Left lung (tissue), 4 donors: ENCODE measurements at regions not wholly inside any gene's neighbourhood (a gene's known extent, or its start where the extent isn't known, plus 50 kb on each side); places are given as distances from the start of the nearest gene placed in this dataset.

ENCODE experiments used
- ATAC-seq: fragments of 200-7000 bp; cut with Tn5 transposase; one replicate; pipeline ENCODE4 v1.9.1; 2020; ENCODE audit warnings: moderate library complexity
- DNase-seq, 4 donors: peaks; one replicate each; pipeline ENCODE4 v3.0.0-alpha.2; 2013 to 2020
- H3K27ac ChIP-seq, 2 donors: fragments of 200-600 bp; sonication (generic) in 1 of 2; one replicate each; pipeline versions ENCODE4 v1.5.0 to v1.8.0; 2020 to 2021
- H3K27me3 ChIP-seq, 2 donors: fragments of 200-600 bp; sonication (generic) in 1 of 2; one replicate each; pipeline versions ENCODE4 v1.5.0 to v1.8.0; 2020 to 2021
- H3K36me3 ChIP-seq, 2 donors: fragments of 200-600 bp; sonication (generic) in 1 of 2; one replicate each; pipeline versions ENCODE4 v1.5.0 to v1.8.0; 2020 to 2021
- H3K4me1 ChIP-seq, 2 donors: fragments of 200-600 bp; one replicate each; pipeline ENCODE4 v1.8.0; 2021
- H3K4me3 ChIP-seq, 2 donors: fragments of 200-600 bp; sonication (generic) in 1 of 2; one replicate each; pipeline versions ENCODE4 v1.5.0 to v1.8.0; 2020 to 2021; ENCODE audit warnings: mild to moderate bottlenecking in 1 of 2
- H3K9me3 ChIP-seq, 2 donors: fragments of 200-600 bp; sonication (generic) in 1 of 2; one replicate each; pipeline versions ENCODE4 v1.5.0 to v1.8.0; 2020 to 2021
- intact Hi-C, 2 donors: fragments of 100-400 bp; cut with DNase I; formaldehyde crosslinking; loops; one replicate each; pipeline versions ENCODE4 v1.11.2 to v1.14.2; 2022
- TF ChIP-seq, protein P1 (sequence below), 2 donors: fragments of 200-600 bp; sonication (generic) in 1 of 2; IDR thresholded peaks; one replicate each; pipeline versions ENCODE4 v1.5.0 to v1.8.0; 2021; ENCODE audit warnings: antibody characterized with exemption in 2 of 2
- donor health status: DM: no; HTN: yes; CAD: no.
- donor health status: DM: no; HTN: no; CAD: no.

DNA sequence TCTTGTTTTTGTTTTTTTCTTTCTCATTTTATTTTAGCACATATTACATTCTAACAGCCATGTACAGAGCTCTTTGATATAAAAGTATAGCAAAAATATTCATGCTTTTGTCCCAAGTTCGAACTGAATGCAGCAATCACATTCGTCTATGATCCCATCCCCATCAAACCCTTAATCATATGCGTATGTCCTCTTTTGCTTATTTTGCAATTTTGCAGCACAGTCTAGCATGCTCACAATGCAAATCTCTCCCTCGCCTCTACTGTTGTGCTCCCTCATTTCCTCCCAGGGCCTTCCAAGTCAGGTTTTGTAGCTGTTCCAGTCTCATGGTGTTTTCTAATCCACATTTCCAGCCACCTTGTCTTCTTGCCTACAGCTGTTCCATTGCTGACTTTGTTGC is 144.6 kb upstream of the VEPH1 start:
- no peak for DNase-seq
- Histone ChIP-seq H3K27ac (no peak overlapping the region), H3K36me3 (no peaks in the 10 kb centered on the region), H3K27me3 (no peaks in the 10 kb centered on the region), H3K4me3 (no peak overlapping the region), H3K4me1 (no peaks in the 10 kb centered on the region), H3K9me3 (no peaks in the 10 kb centered on the region)
- TF ChIP-seq, protein P1, sequence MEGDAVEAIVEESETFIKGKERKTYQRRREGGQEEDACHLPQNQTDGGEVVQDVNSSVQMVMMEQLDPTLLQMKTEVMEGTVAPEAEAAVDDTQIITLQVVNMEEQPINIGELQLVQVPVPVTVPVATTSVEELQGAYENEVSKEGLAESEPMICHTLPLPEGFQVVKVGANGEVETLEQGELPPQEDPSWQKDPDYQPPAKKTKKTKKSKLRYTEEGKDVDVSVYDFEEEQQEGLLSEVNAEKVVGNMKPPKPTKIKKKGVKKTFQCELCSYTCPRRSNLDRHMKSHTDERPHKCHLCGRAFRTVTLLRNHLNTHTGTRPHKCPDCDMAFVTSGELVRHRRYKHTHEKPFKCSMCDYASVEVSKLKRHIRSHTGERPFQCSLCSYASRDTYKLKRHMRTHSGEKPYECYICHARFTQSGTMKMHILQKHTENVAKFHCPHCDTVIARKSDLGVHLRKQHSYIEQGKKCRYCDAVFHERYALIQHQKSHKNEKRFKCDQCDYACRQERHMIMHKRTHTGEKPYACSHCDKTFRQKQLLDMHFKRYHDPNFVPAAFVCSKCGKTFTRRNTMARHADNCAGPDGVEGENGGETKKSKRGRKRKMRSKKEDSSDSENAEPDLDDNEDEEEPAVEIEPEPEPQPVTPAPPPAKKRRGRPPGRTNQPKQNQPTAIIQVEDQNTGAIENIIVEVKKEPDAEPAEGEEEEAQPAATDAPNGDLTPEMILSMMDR (IDR thresholded peaks at IDR 0.05) = no peak
- ATAC-seq = no peak
- intact Hi-C loops = no loop called here

DNA sequence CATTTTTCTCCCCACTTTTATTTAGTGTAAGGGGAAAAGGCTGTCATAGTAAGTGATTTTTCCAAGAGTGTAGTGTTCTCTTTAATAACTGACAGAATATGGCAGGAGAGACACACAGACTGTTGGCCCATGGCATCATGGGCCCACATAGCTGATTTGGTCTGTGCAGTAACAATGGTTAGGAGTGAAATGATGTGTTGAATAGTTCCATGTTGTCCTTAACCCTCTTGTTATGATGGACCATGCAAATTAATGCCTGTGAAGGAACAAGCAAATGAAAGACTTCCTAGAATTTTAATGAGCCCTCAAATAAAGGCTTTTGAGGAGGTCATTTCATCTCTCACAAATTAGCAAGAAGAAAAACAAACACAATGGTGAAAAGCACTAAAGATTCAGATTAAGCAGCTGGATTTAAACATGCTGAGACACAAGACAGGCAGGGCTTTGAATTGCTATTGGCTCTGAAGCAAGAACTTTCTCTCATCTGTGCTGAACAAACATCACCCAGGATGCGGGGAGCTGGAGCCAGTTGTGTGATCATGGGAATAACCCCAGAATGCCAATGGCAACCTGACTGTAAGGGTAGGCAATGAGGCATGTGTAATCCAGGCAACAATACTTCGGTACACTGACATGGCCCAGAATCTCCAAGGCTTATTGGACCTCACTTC is 136.7 kb upstream of the VEPH1 start:
- no peaks in the 10 kb centered on the region for H3K27me3 ChIP-seq
- peaks cover 0 to 14% of the 10 kb centered on the region in 2 donors for H3K9me3 ChIP-seq
- no peak for ATAC-seq
- TF ChIP-seq, protein P1 (IDR thresholded peaks at IDR 0.05) = no peak
- intact Hi-C loops = no loop called here
- no peaks in the 10 kb centered on the region for H3K36me3 ChIP-seq
- H3K4me3 ChIP-seq = no peak overlapping the region
- no peak overlapping the region for H3K27ac ChIP-seq
- no peaks in the 10 kb centered on the region for H3K4me1 ChIP-seq
- no peak for DNase-seq

DNA sequence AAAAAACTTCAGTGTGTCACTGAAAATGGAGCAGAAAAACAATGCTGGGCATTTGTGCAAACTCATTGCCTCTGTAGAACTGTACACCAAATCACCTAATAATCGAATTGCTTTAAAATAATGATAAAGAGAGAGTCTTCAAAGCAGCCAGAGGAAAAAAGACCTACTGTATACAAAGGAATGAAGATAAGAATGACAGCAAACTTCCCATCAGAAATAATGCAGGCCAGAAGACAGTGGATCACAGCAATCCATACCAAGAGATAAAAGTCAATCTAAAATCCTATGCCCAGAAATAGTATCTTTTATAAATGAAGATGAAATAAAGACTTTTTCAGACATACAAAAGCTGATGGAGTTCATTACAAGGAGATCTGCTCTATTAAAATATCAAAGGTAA is 134.7 kb upstream of the VEPH1 start:
- Histone ChIP-seq H3K9me3 (peaks cover 0 to 14% of the 10 kb centered on the region in 2 donors), H3K4me3 (no peak overlapping the region), H3K4me1 (no peaks in the 10 kb centered on the region), H3K27me3 (no peaks in the 10 kb centered on the region), H3K36me3 (no peaks in the 10 kb centered on the region), H3K27ac (no peak overlapping the region)
- DNase-seq = no peak
- intact Hi-C loops = no loop called here
- ATAC-seq = no peak
- TF ChIP-seq, protein P1 (IDR thresholded peaks at IDR 0.05) = no peak

DNA sequence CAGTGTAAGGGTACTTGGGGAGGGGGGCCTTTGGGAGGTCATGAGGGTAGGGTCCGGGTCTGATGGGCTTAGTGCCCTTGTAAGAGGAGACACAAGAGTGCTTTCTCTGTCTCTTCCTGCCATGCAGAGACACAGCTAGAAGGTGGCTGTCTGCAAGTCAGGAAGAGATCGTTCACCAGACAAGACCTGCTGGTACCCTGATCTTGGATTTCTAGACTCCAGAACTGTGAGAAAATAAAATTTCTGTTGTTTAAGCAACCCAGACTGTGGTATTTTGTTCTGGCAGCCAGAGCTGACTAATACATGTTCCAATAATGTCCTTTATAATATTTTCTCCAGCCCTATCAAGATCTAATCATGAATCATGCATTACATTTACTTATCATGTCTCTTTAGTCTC is 130.0 kb upstream of the VEPH1 start:
- Histone ChIP-seq H3K9me3 (peaks cover 0 to 8% of the 10 kb centered on the region in 2 donors), H3K27ac (no peak overlapping the region), H3K4me1 (no peaks in the 10 kb centered on the region), H3K36me3 (no peaks in the 10 kb centered on the region), H3K4me3 (no peak overlapping the region), H3K27me3 (peaks cover 0 to 8% of the 10 kb centered on the region in 2 donors)
- ATAC-seq = no peak
- TF ChIP-seq, protein P1 (IDR thresholded peaks at IDR 0.05) = no peak
- no peak for DNase-seq
- intact Hi-C loops = no loop called here

DNA sequence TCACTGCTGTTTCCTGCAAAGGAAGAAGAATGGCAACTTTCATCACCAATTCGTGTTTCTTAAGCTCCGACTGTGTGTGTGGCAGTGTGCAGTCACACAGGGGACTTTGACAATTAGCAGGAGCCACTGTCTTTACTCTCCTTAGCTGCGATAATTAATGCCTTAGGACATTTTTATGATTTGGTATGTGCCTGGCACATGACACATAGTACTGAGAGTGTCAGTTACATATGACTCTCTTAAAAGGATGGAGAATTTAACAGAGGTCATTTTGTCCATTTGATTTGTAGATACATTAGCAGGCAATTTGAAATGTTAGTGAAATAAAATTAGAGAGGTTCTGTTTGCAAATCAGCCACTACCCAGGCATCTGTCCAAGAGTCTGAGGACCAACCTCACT is 128.9 kb upstream of the VEPH1 start:
- H3K4me1 ChIP-seq = no peaks in the 10 kb centered on the region
- TF ChIP-seq, protein P1 (IDR thresholded peaks at IDR 0.05) = no peak
- H3K4me3 ChIP-seq = no peak overlapping the region
- peaks cover 0 to 8% of the 10 kb centered on the region in 2 donors for H3K27me3 ChIP-seq
- no peaks in the 10 kb centered on the region for H3K9me3 ChIP-seq
- DNase-seq (no peak), ATAC-seq (no peak)
- intact Hi-C loops = no loop called here
- no peaks in the 10 kb centered on the region for H3K36me3 ChIP-seq
- no peak overlapping the region for H3K27ac ChIP-seq
